ENCODE measurements at regions not wholly inside any gene's neighbourhood (a gene's known extent, or its start where the extent isn't known, plus 50 kb on each side); places are given as distances from the start of the nearest gene placed in this dataset.

DNA sequence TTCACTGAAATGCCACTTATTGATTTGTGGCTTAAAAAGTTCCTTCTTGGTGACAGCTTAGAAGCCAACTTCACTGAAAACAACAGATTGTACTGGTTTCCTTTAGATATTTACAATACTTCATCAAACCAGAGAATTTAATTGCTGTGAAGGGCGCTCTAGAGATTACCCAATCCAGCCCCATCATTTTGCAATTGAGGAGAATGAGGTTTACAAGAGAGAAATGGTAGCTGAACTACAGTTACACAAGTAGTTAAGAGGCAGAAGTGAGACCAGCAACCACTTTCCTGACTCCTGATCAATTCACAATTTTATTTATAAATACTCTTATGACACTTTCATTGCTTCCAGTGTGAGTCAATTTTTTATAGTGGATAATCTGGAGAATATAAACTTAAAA lies 103.5 kb upstream of the APC start:
- POLR2A ChIA-PET, result interaction anchor here (1.2 kb wide), 1 partner anchor 10 kb away, joined by 3 read pairs; no protein-coding TSS in a partner anchor
- BruUV-seq (replicated peaks), result no TSS peak
- H4K20me1 ChIP-seq (ENCODE audit: insufficient read depth, low read length), result no peaks in the 10 kb centered on the region

DNA sequence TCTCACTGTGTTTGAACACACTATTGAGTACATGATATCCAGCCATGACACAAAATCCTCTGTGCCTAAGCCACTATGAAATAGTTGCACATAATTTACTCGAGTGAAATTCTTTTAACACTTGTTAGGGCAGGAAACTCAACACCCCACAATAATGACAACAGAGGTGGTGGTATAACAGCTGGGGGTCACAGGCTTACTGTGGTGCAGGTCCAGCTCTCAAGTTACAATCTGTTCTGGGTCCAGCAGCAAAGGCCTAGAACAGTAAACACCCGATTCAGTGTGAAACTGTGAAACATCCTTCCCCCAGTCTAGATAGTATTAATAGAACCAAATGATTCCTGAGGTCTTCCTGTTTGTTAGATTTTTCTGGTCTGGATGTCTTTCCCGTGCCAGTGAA lies 102.9 kb upstream of the APC start:
- no peak overlapping the region for H3K4me2 ChIP-seq (ENCODE audit: low read length)
- no peak for DNase-seq (ENCODE audit: low spot score)
- intact Hi-C loops (cut with micrococcal nuclease; ENCODE audit: unreplicated experiment), result no loop called here
- no peaks in the 10 kb centered on the region for H3K9me2 ChIP-seq (ENCODE audit: insufficient read depth, low read length)
- no TSS peak for BruUV-seq (replicated peaks)
- no peaks in the 10 kb centered on the region for H4K20me1 ChIP-seq (ENCODE audit: insufficient read depth, low read length)
- no peaks in the 10 kb centered on the region for H3K79me2 ChIP-seq (ENCODE audit: insufficient read depth, low read depth, low read length)
- H2AFZ ChIP-seq (ENCODE audit: low read length), result no peak overlapping the region
- POLR2A ChIA-PET, result interaction anchor here (1.2 kb wide), 1 partner anchor 10 kb away, joined by 3 read pairs; no protein-coding TSS in a partner anchor
- TF ChIP-seq, protein P1, sequence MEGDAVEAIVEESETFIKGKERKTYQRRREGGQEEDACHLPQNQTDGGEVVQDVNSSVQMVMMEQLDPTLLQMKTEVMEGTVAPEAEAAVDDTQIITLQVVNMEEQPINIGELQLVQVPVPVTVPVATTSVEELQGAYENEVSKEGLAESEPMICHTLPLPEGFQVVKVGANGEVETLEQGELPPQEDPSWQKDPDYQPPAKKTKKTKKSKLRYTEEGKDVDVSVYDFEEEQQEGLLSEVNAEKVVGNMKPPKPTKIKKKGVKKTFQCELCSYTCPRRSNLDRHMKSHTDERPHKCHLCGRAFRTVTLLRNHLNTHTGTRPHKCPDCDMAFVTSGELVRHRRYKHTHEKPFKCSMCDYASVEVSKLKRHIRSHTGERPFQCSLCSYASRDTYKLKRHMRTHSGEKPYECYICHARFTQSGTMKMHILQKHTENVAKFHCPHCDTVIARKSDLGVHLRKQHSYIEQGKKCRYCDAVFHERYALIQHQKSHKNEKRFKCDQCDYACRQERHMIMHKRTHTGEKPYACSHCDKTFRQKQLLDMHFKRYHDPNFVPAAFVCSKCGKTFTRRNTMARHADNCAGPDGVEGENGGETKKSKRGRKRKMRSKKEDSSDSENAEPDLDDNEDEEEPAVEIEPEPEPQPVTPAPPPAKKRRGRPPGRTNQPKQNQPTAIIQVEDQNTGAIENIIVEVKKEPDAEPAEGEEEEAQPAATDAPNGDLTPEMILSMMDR (conservative IDR thresholded peaks at IDR 0.05; ENCODE audit: low read length), result no peak
- no peak for TF ChIP-seq EZH2phosphoT487 (IDR thresholded peaks at IDR 0.05; ENCODE audit: borderline replicate concordance, low read depth, low read length)
- H3K4me3 ChIP-seq (ENCODE audit: low read depth, low read length, poor library complexity, severe bottlenecking), result no peak overlapping the region
- no peaks in the 10 kb centered on the region for H3K4me1 ChIP-seq (ENCODE audit: insufficient read depth, low read length, poor library complexity, severe bottlenecking)
- peaks cover 6% of the 10 kb centered on the region; the same call in 1 of the 2 replicates for H3K9me3 ChIP-seq (ENCODE audit: low read length)
- CTCF ChIA-PET (ENCODE audit: unreplicated experiment), result no interaction called here
- no peaks in the 10 kb centered on the region for H3K36me3 ChIP-seq (ENCODE audit: insufficient read depth, low read length)
- H3K27ac ChIP-seq (ENCODE audit: low read depth, low read length, poor library complexity, severe bottlenecking), result no peak overlapping the region

More for the DNA sequence above, 103.5 kb upstream of the APC start:
- DNase-seq (ENCODE audit: low spot score), result no peak
- no peak overlapping the region for H3K4me3 ChIP-seq (ENCODE audit: low read depth, low read length, poor library complexity, severe bottlenecking)
- peaks cover 6% of the 10 kb centered on the region; the same call in 1 of the 2 replicates for H3K9me3 ChIP-seq (ENCODE audit: low read length)
- H3K79me2 ChIP-seq (ENCODE audit: insufficient read depth, low read depth, low read length), result no peaks in the 10 kb centered on the region
- no peak overlapping the region for H3K27ac ChIP-seq (ENCODE audit: low read depth, low read length, poor library complexity, severe bottlenecking)
- no peaks in the 10 kb centered on the region for H3K9me2 ChIP-seq (ENCODE audit: insufficient read depth, low read length)
- H3K4me2 ChIP-seq (ENCODE audit: low read length), result no peak overlapping the region
- H3K4me1 ChIP-seq (ENCODE audit: insufficient read depth, low read length, poor library complexity, severe bottlenecking), result no peaks in the 10 kb centered on the region
- CTCF ChIA-PET (ENCODE audit: unreplicated experiment), result no interaction called here
- TF ChIP-seq EZH2phosphoT487 (IDR thresholded peaks at IDR 0.05; ENCODE audit: borderline replicate concordance, low read depth, low read length), result no peak
- TF ChIP-seq, protein P1 (conservative IDR thresholded peaks at IDR 0.05; ENCODE audit: low read length), result no peak
- H2AFZ ChIP-seq (ENCODE audit: low read length), result no peak overlapping the region
- intact Hi-C loops (cut with micrococcal nuclease; ENCODE audit: unreplicated experiment), result no loop called here
- H3K36me3 ChIP-seq (ENCODE audit: insufficient read depth, low read length), result no peaks in the 10 kb centered on the region

DNA sequence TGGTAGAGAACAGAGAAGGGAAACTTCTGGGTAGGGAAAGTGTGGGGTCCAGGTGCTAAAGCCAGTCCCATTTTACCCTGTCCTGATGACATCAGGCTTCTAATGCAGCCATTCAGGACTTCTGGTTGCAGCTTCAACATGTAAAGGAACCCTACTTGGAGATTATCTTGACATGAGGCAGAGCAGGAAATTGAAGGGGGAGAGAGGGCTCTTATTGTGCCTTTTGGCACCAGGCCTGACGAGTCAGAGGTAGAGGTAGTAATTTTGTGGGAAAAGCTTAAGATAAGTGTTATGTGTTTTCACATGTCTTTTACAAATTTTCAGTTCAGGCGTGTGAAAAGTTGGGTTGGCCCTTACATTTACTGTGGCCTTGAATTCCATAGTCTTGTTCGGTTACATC lies 102.4 kb upstream of the APC start:
- no peaks in the 10 kb centered on the region for H3K36me3 ChIP-seq (ENCODE audit: insufficient read depth, low read length)
- DNase-seq (ENCODE audit: low spot score), result no peak
- no peaks in the 10 kb centered on the region for H3K9me2 ChIP-seq (ENCODE audit: insufficient read depth, low read length)
- no peak overlapping the region for H3K4me2 ChIP-seq (ENCODE audit: low read length)
- no peaks in the 10 kb centered on the region for H4K20me1 ChIP-seq (ENCODE audit: insufficient read depth, low read length)
- ChIA-PET CTCF (ENCODE audit: unreplicated experiment) (no interaction called here), POLR2A (interaction anchor here (0.9 kb wide), 1 partner anchor 21 kb away, joined by 3 read pairs; no protein-coding TSS in a partner anchor)
- intact Hi-C loops (cut with micrococcal nuclease; ENCODE audit: unreplicated experiment), result no loop called here
- TF ChIP-seq EZH2phosphoT487 (IDR thresholded peaks at IDR 0.05; ENCODE audit: borderline replicate concordance, low read depth, low read length), result no peak
- TF ChIP-seq, protein P1 (conservative IDR thresholded peaks at IDR 0.05; ENCODE audit: low read length), result no peak
- no peak overlapping the region for H3K4me3 ChIP-seq (ENCODE audit: low read depth, low read length, poor library complexity, severe bottlenecking)
- peaks cover 6% of the 10 kb centered on the region; the same call in 1 of the 2 replicates for H3K9me3 ChIP-seq (ENCODE audit: low read length)
- no peaks in the 10 kb centered on the region for H3K79me2 ChIP-seq (ENCODE audit: insufficient read depth, low read depth, low read length)
- H2AFZ ChIP-seq (ENCODE audit: low read length), result no peak overlapping the region
- BruUV-seq (replicated peaks), result no TSS peak
- no peaks in the 10 kb centered on the region for H3K4me1 ChIP-seq (ENCODE audit: insufficient read depth, low read length, poor library complexity, severe bottlenecking)
- H3K27ac ChIP-seq (ENCODE audit: low read depth, low read length, poor library complexity, severe bottlenecking), result no peak overlapping the region

All from OCI-LY7 (cell line).